ENCODE measurements at regions not wholly inside any gene's neighbourhood (a gene's known extent, or its start where the extent isn't known, plus 50 kb on each side); places are given as distances from the start of the nearest gene placed in this dataset.

- no peaks in the 10 kb centered on the region for H3K9me3 ChIP-seq (ENCODE audit: insufficient read depth, low read length)
- peaks cover 3% of the 10 kb centered on the region; the same call in 1 of the 2 replicates for H3K4me1 ChIP-seq (ENCODE audit: low read length)
- H3K9ac ChIP-seq (ENCODE audit: low read length): no peak overlapping the region
- no peak for TF ChIP-seq EZH2phosphoT487 (IDR thresholded peaks at IDR 0.05; ENCODE audit: low read depth)
- TF ChIP-seq, protein P1, sequence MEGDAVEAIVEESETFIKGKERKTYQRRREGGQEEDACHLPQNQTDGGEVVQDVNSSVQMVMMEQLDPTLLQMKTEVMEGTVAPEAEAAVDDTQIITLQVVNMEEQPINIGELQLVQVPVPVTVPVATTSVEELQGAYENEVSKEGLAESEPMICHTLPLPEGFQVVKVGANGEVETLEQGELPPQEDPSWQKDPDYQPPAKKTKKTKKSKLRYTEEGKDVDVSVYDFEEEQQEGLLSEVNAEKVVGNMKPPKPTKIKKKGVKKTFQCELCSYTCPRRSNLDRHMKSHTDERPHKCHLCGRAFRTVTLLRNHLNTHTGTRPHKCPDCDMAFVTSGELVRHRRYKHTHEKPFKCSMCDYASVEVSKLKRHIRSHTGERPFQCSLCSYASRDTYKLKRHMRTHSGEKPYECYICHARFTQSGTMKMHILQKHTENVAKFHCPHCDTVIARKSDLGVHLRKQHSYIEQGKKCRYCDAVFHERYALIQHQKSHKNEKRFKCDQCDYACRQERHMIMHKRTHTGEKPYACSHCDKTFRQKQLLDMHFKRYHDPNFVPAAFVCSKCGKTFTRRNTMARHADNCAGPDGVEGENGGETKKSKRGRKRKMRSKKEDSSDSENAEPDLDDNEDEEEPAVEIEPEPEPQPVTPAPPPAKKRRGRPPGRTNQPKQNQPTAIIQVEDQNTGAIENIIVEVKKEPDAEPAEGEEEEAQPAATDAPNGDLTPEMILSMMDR (IDR thresholded peaks at IDR 0.05; ENCODE audit: low read depth, low read length): no peak
- H3K4me2 ChIP-seq (ENCODE audit: low read length): no peak overlapping the region
- H3K4me3 ChIP-seq (ENCODE audit: low read length): no peak overlapping the region
- peaks cover 9% of the 10 kb centered on the region; the same call in 1 of the 2 replicates for H3K27me3 ChIP-seq (ENCODE audit: low read depth, low read length)
- no peak overlapping the region for H3K27ac ChIP-seq (ENCODE audit: low read length)
- no peak overlapping the region for H2AFZ ChIP-seq (ENCODE audit: low read depth, low read length)
- H3K36me3 ChIP-seq (replicated peaks; ENCODE audit: low read depth, low read length): no peaks in the 10 kb centered on the region
- no peaks in the 10 kb centered on the region for H4K20me1 ChIP-seq (ENCODE audit: insufficient read depth, low read length)
- no peaks in the 10 kb centered on the region for H3K79me2 ChIP-seq (ENCODE audit: low read length)
Observed at GRCh38 chr2:12428324-12428723, 288.4 kb upstream of the TRIB2 start.

GRCh38 chr2:12428786-12429185 is 287.9 kb upstream of the TRIB2 start:
- no peaks in the 10 kb centered on the region for H4K20me1 ChIP-seq (ENCODE audit: insufficient read depth, low read length)
- H3K27me3 ChIP-seq (ENCODE audit: low read depth, low read length): peaks cover 9% of the 10 kb centered on the region; the same call in 1 of the 2 replicates
- no peak overlapping the region for H3K27ac ChIP-seq (ENCODE audit: low read length)
- no peak overlapping the region for H3K9ac ChIP-seq (ENCODE audit: low read length)
- H3K4me3 ChIP-seq (ENCODE audit: low read length): no peak overlapping the region
- H2AFZ ChIP-seq (ENCODE audit: low read depth, low read length): no peak overlapping the region
- H3K9me3 ChIP-seq (ENCODE audit: insufficient read depth, low read length): no peaks in the 10 kb centered on the region
- H3K4me1 ChIP-seq (ENCODE audit: low read length): peaks cover 3% of the 10 kb centered on the region; the same call in 1 of the 2 replicates
- TF ChIP-seq, protein P1 (IDR thresholded peaks at IDR 0.05; ENCODE audit: low read depth, low read length): no peak
- TF ChIP-seq EZH2phosphoT487 (IDR thresholded peaks at IDR 0.05; ENCODE audit: low read depth): no peak
- H3K36me3 ChIP-seq (replicated peaks; ENCODE audit: low read depth, low read length): no peaks in the 10 kb centered on the region
- no peak overlapping the region for H3K4me2 ChIP-seq (ENCODE audit: low read length)
- no peaks in the 10 kb centered on the region for H3K79me2 ChIP-seq (ENCODE audit: low read length)

DNA sequence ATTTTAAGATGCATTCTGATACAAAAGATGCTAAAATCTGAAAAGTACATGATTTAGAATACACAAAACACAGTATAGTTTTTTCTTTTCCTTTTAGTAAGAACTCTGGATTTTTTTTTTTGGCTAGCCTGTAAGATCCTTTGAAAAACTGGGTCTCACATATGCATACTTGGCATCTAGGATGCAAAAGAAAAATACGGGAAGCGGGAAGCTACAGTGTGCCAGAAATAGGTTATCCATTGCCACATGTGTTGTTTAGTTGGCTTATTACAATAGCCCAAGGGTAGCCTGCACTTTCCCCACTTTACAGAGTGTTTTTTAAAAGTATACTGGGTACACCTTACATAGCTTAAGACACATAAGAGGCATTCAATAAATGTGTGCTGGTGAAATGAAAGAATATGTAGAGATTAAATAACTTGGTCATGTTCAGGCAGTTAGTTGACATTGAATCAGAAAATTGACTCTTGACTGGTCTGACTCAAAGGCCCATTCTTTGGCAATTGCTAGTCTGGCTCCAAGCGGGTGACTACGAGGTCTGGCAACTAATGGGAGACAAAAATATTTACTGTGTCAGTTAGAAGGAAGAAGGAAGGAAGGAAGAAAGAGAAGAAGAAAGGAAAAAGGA is 286.8 kb upstream of the TRIB2 start:
- no peak overlapping the region for H3K27ac ChIP-seq (ENCODE audit: low read length)

More for the DNA sequence above, 286.8 kb upstream of the TRIB2 start:
- H3K9me3 ChIP-seq (ENCODE audit: insufficient read depth, low read length): no peaks in the 10 kb centered on the region
- H3K4me3 ChIP-seq (ENCODE audit: low read length): no peak overlapping the region
- no peak overlapping the region for H3K4me2 ChIP-seq (ENCODE audit: low read length)
- H3K27me3 ChIP-seq (ENCODE audit: low read depth, low read length): peaks cover 4% of the 10 kb centered on the region; the same call in 1 of the 2 replicates
- no peak for TF ChIP-seq EZH2phosphoT487 (IDR thresholded peaks at IDR 0.05; ENCODE audit: low read depth)
- TF ChIP-seq, protein P1 (IDR thresholded peaks at IDR 0.05; ENCODE audit: low read depth, low read length): no peak
- no peaks in the 10 kb centered on the region for H4K20me1 ChIP-seq (ENCODE audit: insufficient read depth, low read length)
- H2AFZ ChIP-seq (ENCODE audit: low read depth, low read length): no peak overlapping the region
- H3K79me2 ChIP-seq (ENCODE audit: low read length): no peaks in the 10 kb centered on the region
- no peaks in the 10 kb centered on the region for H3K36me3 ChIP-seq (replicated peaks; ENCODE audit: low read depth, low read length)
- no peak overlapping the region for H3K9ac ChIP-seq (ENCODE audit: low read length)
- H3K4me1 ChIP-seq (ENCODE audit: low read length): peaks cover 3% of the 10 kb centered on the region; the same call in 1 of the 2 replicates
